Astrocyte of the spinal cord (primary cell): ENCODE measurements at regions not wholly inside any gene's neighbourhood (a gene's known extent, or its start where the extent isn't known, plus 50 kb on each side); places are given as distances from the start of the nearest gene placed in this dataset.

Experiments
- DNase-seq: peaks from one replicate; pipeline ENCODE4 v3.0.0; 2011; ENCODE audit warnings: low read depth, low spot score
- H3K4me3 ChIP-seq: 2 replicates; pipeline ENCODE4 v1.5.1; 2011; ENCODE audit warnings: low read depth, mild to moderate bottlenecking, low read length, moderate library complexity
- in situ Hi-C: cut with HindIII; loops from 2 replicates; pipeline ENCODE4 v1.10.0; 2017; ENCODE audit warnings: low sequenced_read_pairs
- TF ChIP-seq, protein P1 (sequence below): IDR thresholded peaks from 2 replicates; pipeline ENCODE4 v1.5.1; 2012; ENCODE audit warnings: low read depth, mild to moderate bottlenecking, low read length, inconsistent platforms

DNA sequence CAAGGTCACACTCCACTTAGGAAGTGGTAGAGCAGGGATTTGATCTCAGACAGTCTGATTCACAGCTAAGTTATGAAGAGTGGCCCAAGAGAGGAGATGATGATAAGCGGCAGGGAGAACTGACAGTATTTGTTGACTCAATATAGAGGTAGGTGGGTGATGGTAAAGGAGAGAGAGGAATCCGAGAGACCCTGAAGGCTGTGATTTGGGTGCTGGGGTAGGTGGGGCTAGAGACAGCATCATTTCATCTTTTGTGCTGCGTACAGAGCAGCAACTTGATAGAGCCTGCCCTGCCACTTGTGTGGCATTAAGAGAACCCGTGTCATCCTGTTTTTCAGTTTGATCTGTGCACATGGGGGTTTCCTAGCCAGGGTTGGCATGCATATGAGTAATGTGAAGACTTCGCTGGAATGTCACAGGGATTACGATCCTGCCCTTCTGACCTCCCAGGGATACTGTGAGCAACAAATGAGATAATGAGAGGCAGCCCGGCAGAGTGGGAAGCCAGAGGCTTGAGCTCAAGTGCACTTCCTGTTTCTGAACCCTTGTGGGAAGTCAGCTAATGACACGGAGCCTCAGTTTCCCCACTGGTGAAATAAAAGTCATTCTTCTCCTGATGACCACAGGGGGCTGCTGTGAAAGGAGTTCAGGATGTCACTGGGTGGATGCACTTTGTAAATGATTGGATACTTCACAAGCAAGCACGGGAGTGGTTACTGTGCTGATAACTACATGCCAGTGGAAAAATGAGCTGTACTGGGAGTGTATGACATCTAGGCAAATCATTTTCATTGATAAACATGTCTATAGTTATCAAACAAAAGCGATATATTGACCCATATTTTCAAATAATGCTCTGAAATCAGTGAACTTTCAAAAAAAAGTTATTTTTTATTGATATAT lies 59.5 kb upstream of the IGF1 start:
- no peak overlapping the region for H3K4me3 ChIP-seq
- TF ChIP-seq, protein P1, sequence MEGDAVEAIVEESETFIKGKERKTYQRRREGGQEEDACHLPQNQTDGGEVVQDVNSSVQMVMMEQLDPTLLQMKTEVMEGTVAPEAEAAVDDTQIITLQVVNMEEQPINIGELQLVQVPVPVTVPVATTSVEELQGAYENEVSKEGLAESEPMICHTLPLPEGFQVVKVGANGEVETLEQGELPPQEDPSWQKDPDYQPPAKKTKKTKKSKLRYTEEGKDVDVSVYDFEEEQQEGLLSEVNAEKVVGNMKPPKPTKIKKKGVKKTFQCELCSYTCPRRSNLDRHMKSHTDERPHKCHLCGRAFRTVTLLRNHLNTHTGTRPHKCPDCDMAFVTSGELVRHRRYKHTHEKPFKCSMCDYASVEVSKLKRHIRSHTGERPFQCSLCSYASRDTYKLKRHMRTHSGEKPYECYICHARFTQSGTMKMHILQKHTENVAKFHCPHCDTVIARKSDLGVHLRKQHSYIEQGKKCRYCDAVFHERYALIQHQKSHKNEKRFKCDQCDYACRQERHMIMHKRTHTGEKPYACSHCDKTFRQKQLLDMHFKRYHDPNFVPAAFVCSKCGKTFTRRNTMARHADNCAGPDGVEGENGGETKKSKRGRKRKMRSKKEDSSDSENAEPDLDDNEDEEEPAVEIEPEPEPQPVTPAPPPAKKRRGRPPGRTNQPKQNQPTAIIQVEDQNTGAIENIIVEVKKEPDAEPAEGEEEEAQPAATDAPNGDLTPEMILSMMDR, result no peak
- DNase-seq, result no peak
- in situ Hi-C loops, result no loop called here

DNA sequence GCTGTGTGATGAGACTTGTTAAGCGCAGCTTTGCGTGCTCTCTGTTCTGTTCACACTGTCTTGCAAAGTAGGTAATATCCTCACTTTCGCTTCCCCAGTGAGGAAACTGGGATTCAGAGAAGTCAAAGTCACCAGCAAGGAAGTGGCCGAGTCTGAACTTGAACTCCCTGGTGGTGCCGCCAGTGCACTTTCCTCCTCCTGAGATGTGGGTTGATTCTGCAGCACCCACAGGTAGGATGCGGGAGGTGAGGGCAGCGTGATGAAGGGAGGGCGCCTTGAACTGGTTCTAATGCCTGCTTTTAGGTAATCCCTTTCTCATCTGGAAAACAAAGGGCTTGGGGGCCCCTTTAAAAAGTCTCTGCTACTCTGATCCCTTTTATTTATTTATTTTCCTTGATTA lies 54.9 kb upstream of the IGF1 start:
- H3K4me3 ChIP-seq, result no peak overlapping the region
- no peak for DNase-seq
- in situ Hi-C loops, result no loop called here
- TF ChIP-seq, protein P1, result no peak

DNA sequence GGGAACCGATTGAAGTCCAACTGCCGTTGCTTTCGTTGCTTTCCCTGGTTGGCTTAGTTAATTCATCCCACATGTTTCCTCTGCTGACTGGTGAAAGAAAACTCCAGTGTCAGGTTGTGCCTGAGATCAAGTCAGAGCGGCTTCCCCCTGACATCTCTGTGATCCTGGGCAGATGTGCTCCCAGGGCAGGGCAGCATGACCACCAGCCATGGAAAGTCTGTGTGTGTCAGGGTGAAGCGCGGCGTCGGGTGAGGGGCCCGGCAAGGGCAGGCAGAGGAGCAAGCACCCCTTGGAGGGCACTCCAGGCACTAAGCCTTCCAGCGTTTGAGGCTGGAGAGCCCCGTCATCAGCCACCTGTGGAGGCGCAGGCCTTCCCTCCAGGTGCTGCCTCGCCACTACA lies 54.5 kb upstream of the IGF1 start:
- in situ Hi-C loops, result no loop called here
- TF ChIP-seq, protein P1, result no peak
- DNase-seq, result no peak
- no peak overlapping the region for H3K4me3 ChIP-seq

DNA sequence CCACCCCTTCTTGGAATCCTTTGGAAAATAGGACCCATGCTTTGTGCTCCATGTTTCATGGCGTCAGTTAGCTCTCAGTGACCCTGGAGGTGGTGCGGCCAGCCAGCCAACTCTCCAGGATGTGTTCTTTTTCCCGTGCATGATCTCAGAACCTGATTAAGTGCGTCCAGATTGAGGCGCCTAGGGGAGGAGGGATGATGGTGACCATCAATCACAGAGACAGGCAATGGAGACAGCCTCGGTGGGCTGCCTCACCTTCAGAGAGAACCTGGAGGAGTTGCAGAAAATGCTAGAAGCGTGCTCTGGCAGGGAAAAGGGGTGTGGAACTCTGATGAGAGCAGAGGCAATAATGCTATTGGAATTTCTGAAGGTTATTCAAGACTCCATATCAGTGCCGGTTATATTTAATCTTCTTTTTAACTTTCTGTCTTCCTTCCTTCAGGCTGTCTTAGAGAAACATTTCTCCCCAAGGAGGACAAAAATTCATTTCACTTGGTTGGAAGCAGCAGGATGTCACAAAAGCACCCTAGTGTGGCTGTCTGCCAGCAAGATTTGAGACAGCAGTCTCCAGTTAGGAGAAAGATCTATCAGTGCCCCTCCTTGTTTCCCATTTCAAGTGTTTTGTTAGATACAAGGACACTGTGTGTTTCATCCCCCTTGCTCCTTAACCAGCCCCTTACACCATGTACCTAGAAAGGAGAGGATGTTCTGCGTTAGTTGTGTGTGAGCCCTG lies 53.3 kb upstream of the IGF1 start:
- no peak for DNase-seq
- no peak overlapping the region for H3K4me3 ChIP-seq
- in situ Hi-C loops, result no loop called here
- TF ChIP-seq, protein P1, result no peak
